DOHH2 (cell line): ENCODE measurements at regions not wholly inside any gene's neighbourhood (a gene's known extent, or its start where the extent isn't known, plus 50 kb on each side); places are given as distances from the start of the nearest gene placed in this dataset.

Experiments used
- H3F3A ChIP-seq: fragments of 200-600 bp; sonication (generic), shearing (Covaris generic); 2 replicates; pipeline ENCODE4 v1.6.0; 2016; ENCODE audit warnings: antibody characterized with exemption, mild to moderate bottlenecking; ENCODE audit not compliant: control insufficient read depth, insufficient read depth
- H3K27ac ChIP-seq: fragments of 200-600 bp; sonication (generic); 2 replicates; pipeline ENCODE4 v1.5.1; 2014; ENCODE audit warnings: low read depth, mild to moderate bottlenecking, low read length, moderate library complexity
- H3K27me3 ChIP-seq: fragments of 200-600 bp; sonication (generic); 2 replicates; pipeline ENCODE4 v1.6.1; 2014; ENCODE audit warnings: mild to moderate bottlenecking, low read length, mixed read lengths; ENCODE audit not compliant: control insufficient read depth
- H3K36me3 ChIP-seq: fragments of 200-600 bp; sonication (generic); 2 replicates; pipeline ENCODE4 v1.6.1; 2014; ENCODE audit warnings: mild to moderate bottlenecking, low read length, moderate library complexity, mixed read lengths; ENCODE audit not compliant: control insufficient read depth
- H3K4me1 ChIP-seq: fragments of 200-600 bp; sonication (generic); 2 replicates; pipeline ENCODE4 v1.6.1; 2014; ENCODE audit warnings: mild to moderate bottlenecking, low read length, mixed read lengths; ENCODE audit not compliant: control insufficient read depth
- H3K4me2 ChIP-seq: fragments of 200-600 bp; sonication (generic); 2 replicates; pipeline ENCODE4 v1.6.0; 2014; ENCODE audit warnings: mild to moderate bottlenecking, low read length, moderate library complexity
- H3K4me3 ChIP-seq: fragments of 200-600 bp; sonication (generic); 2 replicates; pipeline ENCODE4 v1.5.1; 2014; ENCODE audit warnings: mild to moderate bottlenecking, low read length, mixed read lengths
- H3K79me2 ChIP-seq: fragments of 200-600 bp; sonication (generic); 2 replicates; pipeline ENCODE4 v1.6.1; 2014; ENCODE audit warnings: mild to moderate bottlenecking, low read length, mixed read lengths; ENCODE audit not compliant: control insufficient read depth
- H3K9me2 ChIP-seq: fragments of 200-600 bp; sonication (generic); replicated peaks from 2 replicates; pipeline ENCODE4 v1.6.1; 2014; ENCODE audit warnings: mild to moderate bottlenecking, low read length, mixed read lengths; ENCODE audit not compliant: control insufficient read depth
- H3K9me3 ChIP-seq: fragments of 200-600 bp; sonication (generic); 2 replicates; pipeline ENCODE4 v1.6.1; 2014; ENCODE audit warnings: antibody characterized with exemption, low read length, mixed read lengths; ENCODE audit not compliant: control insufficient read depth, insufficient read depth
- H4K20me1 ChIP-seq: fragments of 200-600 bp; sonication (generic); 2 replicates; pipeline ENCODE4 v1.6.0; 2014; ENCODE audit warnings: low read depth, mild to moderate bottlenecking, antibody characterized with exemption, low read length, moderate library complexity; ENCODE audit not compliant: control insufficient read depth, insufficient read depth
- EZH2phosphoT487 ChIP-seq: fragments of 200-600 bp; sonication (generic); IDR thresholded peaks from 2 replicates; pipeline ENCODE4 v1.6.1; 2017; ENCODE audit warnings: borderline replicate concordance, mild to moderate bottlenecking, antibody characterized with exemption, low read length, moderate library complexity, mixed read lengths
- TF ChIP-seq, protein P1 (sequence below): fragments of 200-600 bp; sonication (generic); IDR thresholded peaks from one replicate; pipeline ENCODE4 v1.5.1; 2014; ENCODE audit warnings: antibody characterized with exemption, mild to moderate bottlenecking, low read depth, low read length; ENCODE audit not compliant: poor library complexity, severe bottlenecking

DNA sequence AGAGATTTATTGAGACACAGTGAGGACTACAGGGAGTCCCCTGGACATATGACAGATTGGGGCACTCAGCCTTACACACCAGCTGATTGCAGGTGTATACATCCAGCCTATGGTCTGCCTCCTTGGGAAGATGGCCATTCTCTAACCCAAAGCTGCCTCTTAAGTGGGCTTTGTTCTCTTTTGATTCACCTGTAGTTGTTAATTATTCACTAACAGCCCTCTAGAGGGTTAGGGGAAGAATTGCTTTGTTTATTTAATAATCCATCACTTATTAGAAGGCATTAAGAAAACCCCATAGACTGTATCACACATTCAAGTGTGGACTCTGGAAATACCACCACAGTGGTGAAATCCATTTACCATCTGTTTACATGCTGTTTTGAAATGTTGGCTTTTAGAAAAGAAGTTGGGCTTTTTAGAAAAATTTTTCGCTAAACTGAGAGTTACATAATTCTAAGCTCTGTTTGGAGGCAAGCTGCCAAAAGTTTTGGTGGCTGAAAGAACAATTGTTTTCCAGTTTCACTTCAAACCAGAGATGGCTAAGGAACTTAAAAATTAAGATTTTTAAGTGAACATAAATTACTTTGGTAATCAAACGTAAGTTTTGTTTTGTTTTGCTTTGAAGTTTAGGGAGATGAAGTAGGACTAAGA is 379.1 kb downstream of the ADRA2A start:
- H3K27me3 ChIP-seq, result no peaks in the 10 kb centered on the region
- TF ChIP-seq EZH2phosphoT487, result no peak
- TF ChIP-seq, protein P1, sequence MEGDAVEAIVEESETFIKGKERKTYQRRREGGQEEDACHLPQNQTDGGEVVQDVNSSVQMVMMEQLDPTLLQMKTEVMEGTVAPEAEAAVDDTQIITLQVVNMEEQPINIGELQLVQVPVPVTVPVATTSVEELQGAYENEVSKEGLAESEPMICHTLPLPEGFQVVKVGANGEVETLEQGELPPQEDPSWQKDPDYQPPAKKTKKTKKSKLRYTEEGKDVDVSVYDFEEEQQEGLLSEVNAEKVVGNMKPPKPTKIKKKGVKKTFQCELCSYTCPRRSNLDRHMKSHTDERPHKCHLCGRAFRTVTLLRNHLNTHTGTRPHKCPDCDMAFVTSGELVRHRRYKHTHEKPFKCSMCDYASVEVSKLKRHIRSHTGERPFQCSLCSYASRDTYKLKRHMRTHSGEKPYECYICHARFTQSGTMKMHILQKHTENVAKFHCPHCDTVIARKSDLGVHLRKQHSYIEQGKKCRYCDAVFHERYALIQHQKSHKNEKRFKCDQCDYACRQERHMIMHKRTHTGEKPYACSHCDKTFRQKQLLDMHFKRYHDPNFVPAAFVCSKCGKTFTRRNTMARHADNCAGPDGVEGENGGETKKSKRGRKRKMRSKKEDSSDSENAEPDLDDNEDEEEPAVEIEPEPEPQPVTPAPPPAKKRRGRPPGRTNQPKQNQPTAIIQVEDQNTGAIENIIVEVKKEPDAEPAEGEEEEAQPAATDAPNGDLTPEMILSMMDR, result no peak
- H3K36me3 ChIP-seq, result no peaks in the 10 kb centered on the region
- no peaks in the 10 kb centered on the region for H3K4me1 ChIP-seq
- no peaks in the 10 kb centered on the region for H3K9me3 ChIP-seq
- no peak overlapping the region for H3K4me2 ChIP-seq
- H3K9me2 ChIP-seq, result no peaks in the 10 kb centered on the region
- H3K79me2 ChIP-seq, result no peaks in the 10 kb centered on the region
- no peaks in the 10 kb centered on the region for H4K20me1 ChIP-seq
- no peak overlapping the region for H3K27ac ChIP-seq
- no peaks in the 10 kb centered on the region for H3F3A ChIP-seq
- H3K4me3 ChIP-seq, result no peak overlapping the region

DNA sequence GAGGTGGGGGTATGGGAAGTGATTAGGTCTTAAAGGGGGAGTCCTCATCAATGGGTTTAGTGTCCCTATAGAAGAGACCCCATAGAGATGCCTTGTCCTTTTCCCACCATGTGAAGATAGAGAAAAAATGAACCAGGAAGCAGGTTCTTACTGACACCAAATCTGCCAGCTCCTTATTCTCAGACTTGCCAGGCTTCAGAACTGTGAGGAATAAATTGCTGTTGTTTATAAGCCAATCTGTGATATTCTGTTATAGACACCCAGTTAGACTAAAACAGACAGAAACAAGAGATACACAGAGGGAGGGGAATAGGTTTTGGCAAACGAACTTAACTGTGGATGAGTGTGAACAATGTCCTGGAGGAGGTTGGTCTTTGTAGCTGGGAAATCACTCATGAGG is 381.4 kb downstream of the ADRA2A start:
- Histone ChIP-seq H3K4me1 (no peaks in the 10 kb centered on the region), H3K79me2 (no peaks in the 10 kb centered on the region), H3K4me2 (no peak overlapping the region), H3K27ac (no peak overlapping the region), H3K9me3 (peaks cover 3% of the 10 kb centered on the region; the same call in 1 of the 2 replicates), H3K9me2 (no peaks in the 10 kb centered on the region), H3K36me3 (no peaks in the 10 kb centered on the region), H3F3A (no peaks in the 10 kb centered on the region), H3K4me3 (no peak overlapping the region), H3K27me3 (no peaks in the 10 kb centered on the region), H4K20me1 (no peaks in the 10 kb centered on the region)
- TF ChIP-seq, protein P1, result no peak
- no peak for TF ChIP-seq EZH2phosphoT487

DNA sequence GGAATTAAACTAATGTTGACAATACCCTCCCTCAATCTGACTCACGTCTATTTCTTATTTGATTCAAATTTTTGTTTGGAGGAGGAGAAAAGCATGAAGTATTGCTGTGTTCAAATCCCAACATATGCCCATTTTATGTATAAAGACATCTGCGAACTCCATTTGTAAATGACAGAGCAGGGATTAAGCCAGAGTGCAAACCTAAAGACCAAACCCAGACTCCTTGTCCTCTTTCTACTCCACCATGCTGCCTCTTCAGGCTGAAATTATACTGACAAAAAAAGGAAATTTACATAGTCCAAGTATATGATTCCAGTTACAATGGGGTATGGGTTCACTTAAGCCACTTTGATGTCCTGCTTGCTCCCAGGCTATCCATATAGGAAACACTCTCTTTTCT is 383.1 kb downstream of the ADRA2A start:
- H3K36me3 ChIP-seq, result no peaks in the 10 kb centered on the region
- no peak overlapping the region for H3K4me2 ChIP-seq
- no peak overlapping the region for H3K4me3 ChIP-seq
- H3K79me2 ChIP-seq, result no peaks in the 10 kb centered on the region
- no peak for TF ChIP-seq EZH2phosphoT487
- TF ChIP-seq, protein P1, result no peak
- no peaks in the 10 kb centered on the region for H3K4me1 ChIP-seq
- no peaks in the 10 kb centered on the region for H3K9me2 ChIP-seq
- H3K9me3 ChIP-seq, result peaks cover 3% of the 10 kb centered on the region; the same call in 1 of the 2 replicates
- H3K27me3 ChIP-seq, result no peaks in the 10 kb centered on the region
- H3K27ac ChIP-seq, result no peak overlapping the region
- no peaks in the 10 kb centered on the region for H3F3A ChIP-seq
- no peaks in the 10 kb centered on the region for H4K20me1 ChIP-seq
